ENCODE measurements at regions not wholly inside any gene's neighbourhood (a gene's known extent, or its start where the extent isn't known, plus 50 kb on each side); places are given as distances from the start of the nearest gene placed in this dataset.

DNA sequence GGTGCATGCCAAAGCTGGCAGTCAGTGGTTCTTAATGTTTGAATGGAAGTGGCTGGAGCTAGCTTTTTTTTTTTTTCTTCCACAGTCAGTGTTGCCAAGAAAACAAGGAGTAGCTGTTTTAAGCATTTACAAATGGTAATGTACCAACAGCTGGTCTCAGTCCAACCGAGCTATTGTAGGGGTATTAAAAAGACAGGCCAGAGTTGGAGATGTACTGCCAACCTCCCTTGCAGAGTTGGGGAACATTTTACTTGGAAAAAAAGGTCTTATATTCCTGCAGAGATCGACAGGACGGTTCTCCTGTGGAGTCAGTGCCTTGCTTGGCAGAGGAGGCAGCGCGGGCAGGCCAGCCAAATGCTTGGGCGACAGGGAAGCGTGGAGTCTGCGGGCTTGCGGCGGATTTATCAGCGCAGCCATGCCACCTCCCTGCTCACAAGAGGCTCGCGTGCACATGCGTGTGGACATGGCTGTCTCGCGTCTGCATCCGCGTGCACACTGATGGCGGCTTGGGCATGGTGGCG lies 338.1 kb downstream of the RPS6KC1 start:
- no peak overlapping the region for H2BK5ac ChIP-seq (ENCODE audit: low read depth, low read length, poor library complexity, severe bottlenecking)
- dilution Hi-C loops (cut with HindIII; ENCODE audit: low sequenced_read_pairs, unreplicated experiment) (no loop called here), in situ Hi-C loops (cut with MboI; ENCODE audit: low sequenced_read_pairs) (no loop called here), intact Hi-C loops (cut with micrococcal nuclease) (no loop called here)
- ATAC-seq (ENCODE audit: low read depth) (no peak), DNase-seq (no peak)
- no peaks in the 10 kb centered on the region for H3K9me3 ChIP-seq (ENCODE audit: control insufficient read depth, insufficient read depth, low read length)
- H2BK20ac ChIP-seq (ENCODE audit: low read depth, low read length), result no peak overlapping the region
- ChIA-PET CTCF (interaction anchor here (0.6 kb wide), 2 partner anchors 14 to 36 kb away, joined by 3 read pairs; no protein-coding TSS in a partner anchor), POLR2A (ENCODE audit: unreplicated experiment) (no interaction called here)
- no peak overlapping the region for H2AK9ac ChIP-seq (replicated peaks; ENCODE audit: low read depth, low read length, poor library complexity)
- 74% methylated on average over 14 of the region's 20 CpGs; no CpG with 5 or more reads in 1 of the 2 experiments for WGBS, 2 experiments (ENCODE audit: extremely low coverage in 2 of 2, insufficient read length in 1 of 2)
- H3K9me1 ChIP-seq (ENCODE audit: insufficient read depth, low read length), result no peaks in the 10 kb centered on the region
- no peak overlapping the region for H4K8ac ChIP-seq (ENCODE audit: low read depth in 2 of 2, low read length in 2 of 2)
- no peaks in the 10 kb centered on the region for H4K20me1 ChIP-seq (ENCODE audit: insufficient read depth, low read length)
- H4K5ac ChIP-seq (ENCODE audit: low read depth, low read length), result no peak overlapping the region
- H3K4me3 ChIP-seq (ENCODE audit: insufficient read depth, low read depth, low read length), result no peak overlapping the region
- TF ChIP-seq RCOR1 (IDR thresholded peaks at IDR 0.05; ENCODE audit: insufficient replicate concordance, low read length) (no peak), CHD1 (IDR thresholded peaks at IDR 0.05; ENCODE audit: low read depth, low read length) (no peak)
- H3K27me3 ChIP-seq (ENCODE audit: control insufficient read depth, insufficient read depth, low read length), result no peaks in the 10 kb centered on the region
- H3K23ac ChIP-seq (ENCODE audit: low read depth, low read length), result no peak overlapping the region
- no peak overlapping the region for H3K18ac ChIP-seq (ENCODE audit: low read depth, low read length)
- no TSS peak for BruUV-seq (replicated peaks)
- H2AK5ac ChIP-seq (ENCODE audit: low read depth, low read length), result no peak overlapping the region
- H3K79me1 ChIP-seq (ENCODE audit: low read depth in 1 of 2, low read length in 2 of 2), result no peaks in the 10 kb centered on the region
- H2BK120ac ChIP-seq (ENCODE audit: low read depth, low read length), result no peak overlapping the region
- H3K36me3 ChIP-seq (ENCODE audit: control insufficient read depth, insufficient read depth, low read length), result no peaks in the 10 kb centered on the region
- H3K9ac ChIP-seq (ENCODE audit: low read depth, low read length), result no peak overlapping the region
- no peak overlapping the region for H3K56ac ChIP-seq (ENCODE audit: extremely low read depth, insufficient read depth, low read length)
- no peak overlapping the region for H3K4me2 ChIP-seq (ENCODE audit: low read depth, low read length)
- H3K4ac ChIP-seq (ENCODE audit: low read depth, low read length), result no peak overlapping the region
- no peak overlapping the region for H3K27ac ChIP-seq (ENCODE audit: insufficient read depth, low read length)
- H3K14ac ChIP-seq (replicated peaks; ENCODE audit: low read depth, low read length), result no peak overlapping the region
- H2BK15ac ChIP-seq (ENCODE audit: low read depth, low read length), result no peak overlapping the region
- H4K91ac ChIP-seq (ENCODE audit: insufficient read depth, low read depth, low read length), result no peak overlapping the region
- H3K4me1 ChIP-seq (ENCODE audit: control insufficient read depth, insufficient read depth, low read length), result no peaks in the 10 kb centered on the region
- H2AFZ ChIP-seq (replicated peaks; ENCODE audit: low read length, poor library complexity), result no peak overlapping the region

Data from IMR-90 (cell line).